Right cardiac atrium (tissue), 5 donors: ENCODE measurements at regions not wholly inside any gene's neighbourhood (a gene's known extent, or its start where the extent isn't known, plus 50 kb on each side); places are given as distances from the start of the nearest gene placed in this dataset.
"Not testable (repeated sequence)": the region's sequence is repeated elsewhere in the genome, so short reads cannot be mapped to it uniquely, and the experiment has no call there.

Experiments used
- ATAC-seq, 2 donors: fragments of 200-7000 bp; cut with Tn5 transposase; one replicate each; pipeline versions ENCODE4 v1.8.0 to v1.9.1; 2020; ENCODE audit warnings: moderate library complexity in 2 of 2, mild to moderate bottlenecking in 1 of 2
- DNase-seq, 3 donors: peaks; one replicate each; pipeline ENCODE4 v3.0.0-alpha.2; 2020
- H3K27ac ChIP-seq: one replicate; pipeline ENCODE4 v1.5.1; 2013; ENCODE audit warnings: mild to moderate bottlenecking, low read length, control low read depth, moderate library complexity
- H3K27me3 ChIP-seq: one replicate; pipeline ENCODE4 v1.6.1; 2013; ENCODE audit not compliant: control insufficient read depth, insufficient read depth
- H3K4me1 ChIP-seq: one replicate; pipeline ENCODE4 v1.6.1; 2013; ENCODE audit warnings: low read length; ENCODE audit not compliant: control insufficient read depth, insufficient read depth
- H3K4me3 ChIP-seq: one replicate; pipeline ENCODE4 v1.5.1; 2013; ENCODE audit warnings: low read length, control low read depth
- H3K9me3 ChIP-seq: one replicate; pipeline ENCODE4 v1.6.1; 2013; ENCODE audit warnings: low read length; ENCODE audit not compliant: control insufficient read depth
- WGBS: extraction: QIAGEN DNeasy Blood & Tissue Kit; methylation state at CpG from one replicate; pipeline ENCODE4 v1.1.7; 2013; 5-methylcytosine and 5-hydroxymethylcytosine counted together
- intact Hi-C, 4 donors: fragments of 100-400 bp; cut with DNase I; formaldehyde crosslinking; loops; one replicate each; pipeline versions ENCODE4 v1.11.0 to v1.14.0; 2022 to 2023
- donor health status: healthy with polysubstance abuse.
- donor health status: DM: no; HTN: yes; CAD: no.
- donor health status: DM: no; HTN: no; CAD: no.
- donor health status: DM: no; HTN: yes; CAD: no; lungs with severe emphysema.
- donor health status: DM: yes; HTN: yes; CAD: no.

DNA sequence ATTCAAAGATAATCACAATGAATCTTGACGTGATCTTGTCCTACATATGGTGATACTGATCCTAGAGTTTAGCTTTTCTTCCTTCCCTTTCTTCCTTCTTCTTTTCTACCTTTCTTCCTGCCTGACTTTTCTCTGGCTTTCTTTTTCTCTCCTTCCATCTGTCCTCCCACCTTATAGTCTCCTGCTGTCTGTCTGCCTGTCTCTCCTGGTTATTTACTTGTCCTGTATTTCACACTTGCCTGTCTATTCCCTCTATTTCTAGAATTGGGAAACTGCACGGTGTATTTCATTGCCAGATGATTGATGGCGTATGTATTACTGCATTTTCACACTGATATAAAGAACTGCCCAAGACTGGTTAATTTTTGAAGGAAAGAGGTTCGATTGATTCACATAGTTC is 718.1 kb upstream of the CDH6 start:
- Histone ChIP-seq H3K27ac (no peak overlapping the region), H3K9me3 (peaks cover 7% of the 10 kb centered on the region), H3K4me1 (no peaks in the 10 kb centered on the region), H3K27me3 (no peaks in the 10 kb centered on the region), H3K4me3 (no peak overlapping the region)
- no peak for ATAC-seq
- no peak for DNase-seq
- 56% methylated on average over 4 of the region's 4 CpGs for WGBS
- intact Hi-C loops: no loop called here

DNA sequence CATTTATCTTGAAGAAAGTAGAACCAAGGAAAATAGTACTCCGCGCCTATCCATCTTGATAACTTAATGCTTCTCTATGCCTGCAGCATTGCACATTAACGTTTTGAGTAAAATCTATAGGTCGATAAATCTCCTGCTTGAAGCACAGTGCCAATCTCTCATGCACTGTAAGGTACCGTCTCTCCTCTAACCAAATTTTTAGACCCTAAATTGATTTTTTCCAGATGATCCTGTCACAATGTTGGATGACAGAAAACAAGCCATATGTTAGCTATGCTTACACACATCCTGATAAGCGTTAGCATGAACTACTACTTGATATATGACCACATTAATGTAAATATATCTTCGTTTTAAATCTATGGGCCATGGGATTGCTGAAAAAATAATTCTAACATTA is 723.8 kb upstream of the CDH6 start:
- ATAC-seq: no peak
- 78% methylated on average over 7 of the region's 7 CpGs for WGBS

DNA sequence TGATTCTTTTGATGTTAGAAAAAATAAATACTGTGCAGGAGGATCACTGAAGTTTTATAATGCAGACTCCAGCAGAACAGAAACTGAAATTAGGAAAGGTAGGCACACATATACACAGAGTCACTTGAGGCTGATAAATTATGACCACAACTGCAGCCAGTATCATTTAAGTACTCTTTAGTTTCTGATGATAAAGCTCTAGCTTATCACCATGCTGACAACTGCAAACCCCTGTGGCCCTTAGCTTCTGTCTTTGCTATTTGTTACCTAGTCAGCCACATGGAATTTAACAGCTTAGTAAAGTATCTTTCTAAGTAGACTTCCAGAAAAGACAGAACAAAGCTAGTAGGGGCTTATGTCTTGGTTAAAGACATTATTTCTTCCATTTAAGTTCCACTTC is 734.8 kb upstream of the CDH6 start:
- Histone ChIP-seq H3K27me3 (no peaks in the 10 kb centered on the region), H3K4me1 (no peaks in the 10 kb centered on the region), H3K9me3 (peaks cover 4% of the 10 kb centered on the region), H3K27ac (no peak overlapping the region), H3K4me3 (no peak overlapping the region)
- ATAC-seq: no peak
- DNase-seq: no peak
- intact Hi-C loops: no loop called here

More for the DNA sequence above, 723.8 kb upstream of the CDH6 start:
- H3K4me3 ChIP-seq: no peak overlapping the region
- H3K4me1 ChIP-seq: no peaks in the 10 kb centered on the region
- H3K9me3 ChIP-seq: peaks cover 3% of the 10 kb centered on the region
- H3K27me3 ChIP-seq: no peaks in the 10 kb centered on the region
- DNase-seq: no peak
- intact Hi-C loops: no loop called here
- no peak overlapping the region for H3K27ac ChIP-seq

DNA sequence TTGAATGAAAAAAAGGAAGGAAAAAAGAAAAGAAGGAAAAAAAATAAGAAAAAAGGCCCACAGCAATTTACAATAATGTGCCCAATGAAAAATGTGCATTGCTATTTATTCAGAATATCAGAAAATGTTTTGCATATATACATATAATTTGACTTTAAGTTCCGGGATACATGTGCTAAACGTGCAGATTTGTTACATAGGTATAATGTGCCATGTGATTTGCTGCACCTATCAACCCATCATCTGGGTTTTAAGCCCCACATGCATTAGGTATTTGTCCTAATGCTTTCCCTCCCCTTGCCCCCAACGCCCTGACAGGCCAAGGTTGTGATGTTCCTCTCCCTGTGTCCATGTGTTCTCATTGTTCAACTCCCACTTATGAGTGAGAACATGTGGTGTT is 738.0 kb upstream of the CDH6 start:
- H3K27ac ChIP-seq, H3K27me3 ChIP-seq, DNase-seq, H3K9me3 ChIP-seq, intact Hi-C loops, H3K4me3 ChIP-seq, H3K4me1 ChIP-seq, ATAC-seq: not testable (repeated sequence)
- 86% methylated on average over 3 of the region's 3 CpGs for WGBS

DNA sequence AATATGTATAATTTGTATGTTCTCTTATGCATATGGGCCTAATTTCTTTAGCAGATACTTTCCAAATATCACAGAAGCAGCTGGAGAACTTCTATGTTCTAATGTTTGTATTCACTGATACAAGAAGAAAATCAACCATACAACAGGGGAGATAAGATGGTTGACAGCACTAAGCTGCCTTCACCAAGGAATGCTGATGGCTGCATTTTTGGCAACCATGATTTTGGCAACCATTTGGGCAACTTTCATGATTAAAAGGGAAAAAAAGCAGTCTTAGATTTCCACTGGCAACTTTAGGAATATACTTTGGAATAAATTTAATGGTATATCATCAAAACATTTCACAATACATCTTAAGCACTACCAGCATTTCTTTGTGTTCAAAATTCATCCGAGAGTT is 740.3 kb upstream of the CDH6 start:
- 63% methylated on average over 1 of the region's 1 CpG for WGBS
- H3K4me1 ChIP-seq: no peaks in the 10 kb centered on the region
- no peaks in the 10 kb centered on the region for H3K27me3 ChIP-seq
- DNase-seq (no peak), ATAC-seq (no peak)
- H3K27ac ChIP-seq: no peak overlapping the region
- H3K9me3 ChIP-seq: peaks cover 5% of the 10 kb centered on the region
- intact Hi-C loops: no loop called here
- H3K4me3 ChIP-seq: no peak overlapping the region

DNA sequence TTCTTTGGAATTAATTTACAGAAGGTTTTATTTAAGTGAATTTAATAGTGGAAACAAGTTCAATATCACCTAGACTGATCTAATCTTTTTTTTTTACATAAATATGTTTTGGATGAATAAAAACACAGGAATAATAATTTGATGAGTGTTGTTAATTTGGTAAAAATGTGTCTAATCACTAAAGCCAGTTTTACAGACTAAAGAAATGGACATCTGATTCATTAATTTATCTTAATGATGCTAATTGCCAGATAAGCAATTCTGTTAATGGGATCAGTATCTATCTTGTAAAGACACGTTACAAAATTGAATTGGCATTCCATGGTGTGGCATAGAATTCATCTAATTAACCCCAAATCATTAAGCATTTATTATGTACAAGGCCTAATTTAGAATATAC is 743.3 kb upstream of the CDH6 start:
- Histone ChIP-seq H3K27ac (no peak overlapping the region), H3K27me3 (no peaks in the 10 kb centered on the region), H3K4me3 (no peak overlapping the region), H3K9me3 (peaks cover 5% of the 10 kb centered on the region), H3K4me1 (no peaks in the 10 kb centered on the region)
- intact Hi-C loops: no loop called here
- ATAC-seq: no peak
- WGBS: 49% methylated on average over 1 of the region's 1 CpG
- no peak for DNase-seq

DNA sequence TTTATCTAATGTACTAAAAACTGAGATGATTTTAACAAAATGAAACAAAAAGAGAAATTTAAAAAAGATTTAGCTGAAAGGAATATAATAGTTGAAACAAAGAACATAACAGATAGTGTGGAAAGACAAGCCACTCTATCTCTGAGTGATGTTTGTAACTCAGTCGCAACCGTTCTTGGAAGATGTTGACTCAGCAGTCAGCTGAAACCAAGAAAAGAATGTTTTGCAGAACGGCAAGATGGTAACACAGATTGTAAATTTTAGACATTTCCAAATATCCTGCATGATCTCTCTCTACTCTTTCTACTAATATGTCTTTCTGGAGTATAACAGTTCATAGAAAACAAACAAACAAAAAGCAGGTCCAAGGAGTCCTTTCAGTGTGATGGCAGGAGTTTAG is 746.1 kb upstream of the CDH6 start:
- no peaks in the 10 kb centered on the region for H3K4me1 ChIP-seq
- no peak for ATAC-seq
- H3K9me3 ChIP-seq: peaks cover 2% of the 10 kb centered on the region
- intact Hi-C loops: no loop called here
- no peak overlapping the region for H3K27ac ChIP-seq
- no peak overlapping the region for H3K4me3 ChIP-seq
- DNase-seq: no peak
- 80% methylated on average over 3 of the region's 3 CpGs for WGBS
- no peaks in the 10 kb centered on the region for H3K27me3 ChIP-seq

DNA sequence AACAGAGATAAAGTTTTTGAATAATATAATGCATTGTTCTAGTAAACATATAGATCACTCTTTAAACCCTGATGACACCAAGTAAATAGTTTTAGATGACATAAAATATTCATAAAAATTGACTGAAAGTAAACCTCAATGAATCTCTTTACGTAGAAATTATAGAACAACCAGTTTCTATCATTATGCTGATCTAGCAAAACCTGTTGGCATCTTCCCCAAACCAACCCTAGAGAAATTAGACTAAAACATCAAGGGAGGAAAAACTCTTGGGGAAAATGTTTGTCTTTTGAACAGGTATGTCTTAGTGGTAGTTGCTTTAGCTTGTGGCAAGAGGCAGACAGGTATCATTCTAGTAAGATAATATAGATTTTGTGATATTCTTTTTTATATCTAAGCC is 747.0 kb upstream of the CDH6 start:
- H3K27ac ChIP-seq: no peak overlapping the region
- no peaks in the 10 kb centered on the region for H3K27me3 ChIP-seq
- intact Hi-C loops: no loop called here
- H3K9me3 ChIP-seq: peaks cover 2% of the 10 kb centered on the region
- no peak overlapping the region for H3K4me3 ChIP-seq
- DNase-seq (no peak), ATAC-seq (no peak)
- no peaks in the 10 kb centered on the region for H3K4me1 ChIP-seq
- WGBS: 74% methylated on average over 1 of the region's 1 CpG

DNA sequence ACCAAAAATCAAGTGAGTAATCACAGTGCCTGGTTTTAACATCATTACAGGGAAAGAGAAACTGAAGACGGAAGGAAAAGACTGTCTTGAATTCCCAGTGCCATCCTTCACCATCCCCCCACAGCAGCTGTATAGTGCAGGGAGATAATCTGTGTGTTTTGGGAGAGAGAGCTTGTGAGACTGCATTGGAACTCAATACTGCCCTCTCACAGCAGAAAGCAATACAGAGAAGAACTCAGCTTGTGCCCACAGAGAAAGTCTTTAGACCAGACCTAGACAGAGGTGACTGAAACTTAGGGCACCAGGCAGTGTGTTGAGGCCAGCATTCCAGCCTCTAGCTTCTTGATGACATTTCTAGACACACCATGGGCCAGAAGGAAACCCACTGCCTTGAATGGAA is 754.7 kb upstream of the CDH6 start:
- H3K27ac ChIP-seq: no peak overlapping the region
- no peak overlapping the region for H3K4me3 ChIP-seq
- DNase-seq (no peak), ATAC-seq (no peak)
- H3K27me3 ChIP-seq: no peaks in the 10 kb centered on the region
- peaks cover 17% of the 10 kb centered on the region for H3K9me3 ChIP-seq
- H3K4me1 ChIP-seq: no peaks in the 10 kb centered on the region
- intact Hi-C loops: no loop called here
- 72% methylated on average over 1 of the region's 1 CpG for WGBS

DNA sequence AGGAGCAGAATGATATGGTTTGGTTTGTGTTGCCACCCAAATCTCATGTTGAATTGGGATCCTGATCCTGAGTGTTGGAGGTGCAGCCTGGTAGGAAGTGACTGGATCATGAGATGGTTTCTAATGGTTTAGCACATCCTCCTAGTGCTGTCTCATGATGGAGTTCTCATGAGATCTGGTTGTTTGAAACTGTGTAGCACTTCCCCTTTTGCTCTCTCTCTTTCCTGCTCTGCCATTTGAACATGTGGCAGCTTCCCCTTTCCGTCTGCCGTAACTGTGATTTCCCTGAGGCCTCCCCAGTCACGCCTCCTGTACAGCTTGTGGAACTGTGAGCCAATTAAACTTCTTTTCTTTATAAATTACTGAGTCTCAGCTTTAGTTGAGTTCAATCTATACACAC is 756.8 kb upstream of the CDH6 start:
- ATAC-seq (no peak), DNase-seq (no peak)
- intact Hi-C loops: no loop called here
- H3K9me3 ChIP-seq: peaks cover 17% of the 10 kb centered on the region
- H3K27ac ChIP-seq: no peak overlapping the region
- no peak overlapping the region for H3K4me3 ChIP-seq
- H3K27me3 ChIP-seq: no peaks in the 10 kb centered on the region
- WGBS: 61% methylated on average over 3 of the region's 3 CpGs
- no peaks in the 10 kb centered on the region for H3K4me1 ChIP-seq

DNA sequence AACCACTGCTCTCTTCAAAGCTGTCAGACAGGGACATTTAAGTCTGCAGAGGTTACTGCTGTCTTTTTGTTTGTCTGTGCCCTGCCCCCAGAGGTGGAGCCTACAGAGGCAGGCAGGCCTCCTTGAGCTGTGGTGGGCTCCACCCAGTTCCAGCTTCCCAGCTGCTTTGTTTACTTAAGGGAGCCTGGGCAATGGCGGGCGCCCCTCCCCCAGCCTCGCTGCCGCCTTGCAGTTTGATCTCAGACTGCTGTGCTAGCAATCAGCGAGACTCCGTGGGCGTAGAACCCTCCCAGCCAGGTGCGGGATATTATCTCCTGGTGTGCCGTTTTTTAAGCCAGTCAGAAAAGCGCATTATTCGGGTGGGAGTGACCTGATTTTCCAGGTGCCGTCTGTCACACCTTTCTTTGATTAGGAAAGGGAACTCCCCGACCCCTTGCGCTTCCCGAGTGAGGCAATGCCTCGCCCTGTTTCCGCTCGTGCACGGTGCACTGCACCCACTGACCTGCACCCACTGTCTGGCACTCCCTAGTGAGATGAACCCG is 764.5 kb upstream of the CDH6 start:
- 82% methylated on average over 20 of the region's 20 CpGs for WGBS
- ATAC-seq, intact Hi-C loops, H3K9me3 ChIP-seq, H3K4me1 ChIP-seq, H3K27ac ChIP-seq, H3K4me3 ChIP-seq, H3K27me3 ChIP-seq: not testable (repeated sequence)
- peak in 1 of 3 donors; percentile 9 for DNase-seq

DNA sequence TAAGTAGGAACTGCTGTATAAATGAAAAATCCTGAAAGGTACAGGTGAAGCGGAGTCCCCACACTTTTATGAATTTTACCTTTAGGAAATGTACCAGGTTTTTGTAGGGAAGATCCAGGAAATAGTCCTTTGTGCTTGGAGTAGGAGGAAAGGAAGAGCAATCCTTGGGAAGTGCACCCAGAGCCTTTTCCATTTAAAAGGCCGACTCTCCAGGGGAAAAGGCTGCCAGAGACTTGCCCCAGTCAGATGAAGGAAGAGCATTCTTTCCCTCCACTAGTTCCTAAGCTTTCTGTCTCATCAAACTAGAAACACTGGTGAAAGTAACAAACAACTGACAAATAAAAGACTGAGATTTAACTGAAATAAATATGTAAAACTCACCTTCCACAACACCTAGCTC is 779.4 kb upstream of the CDH6 start:
- intact Hi-C loops: no loop called here
- Histone ChIP-seq H3K9me3 (no peaks in the 10 kb centered on the region), H3K27me3 (no peaks in the 10 kb centered on the region), H3K27ac (no peak overlapping the region), H3K4me1 (no peaks in the 10 kb centered on the region), H3K4me3 (no peak overlapping the region)
- WGBS: 74% methylated on average over 2 of the region's 2 CpGs
- ATAC-seq (no peak), DNase-seq (no peak)
